ENCODE measurements at regions not wholly inside any gene's neighbourhood (a gene's known extent, or its start where the extent isn't known, plus 50 kb on each side); places are given as distances from the start of the nearest gene placed in this dataset.

DNA sequence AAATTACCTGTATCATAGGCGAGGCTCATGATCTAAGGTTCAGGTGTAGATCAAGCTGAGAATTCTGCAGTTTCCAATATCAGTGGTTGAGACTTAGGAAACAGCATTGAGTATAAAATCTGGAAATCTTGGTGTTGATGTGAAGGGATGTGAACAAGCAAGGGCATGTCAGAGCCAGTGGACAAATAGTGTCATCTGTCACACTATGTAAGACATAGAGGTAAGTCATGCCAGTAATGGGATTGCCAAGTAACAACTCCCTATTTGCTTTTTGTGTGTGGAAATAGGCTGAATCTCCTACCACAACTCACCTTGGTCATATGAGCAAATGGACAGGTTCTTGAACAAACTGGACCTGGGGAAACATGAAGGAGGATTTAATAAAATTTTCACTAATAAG lies 334.5 kb upstream of the EMCN start:
- DNase-seq (ENCODE audit: extremely low read depth, low read depth): no peak

DNA sequence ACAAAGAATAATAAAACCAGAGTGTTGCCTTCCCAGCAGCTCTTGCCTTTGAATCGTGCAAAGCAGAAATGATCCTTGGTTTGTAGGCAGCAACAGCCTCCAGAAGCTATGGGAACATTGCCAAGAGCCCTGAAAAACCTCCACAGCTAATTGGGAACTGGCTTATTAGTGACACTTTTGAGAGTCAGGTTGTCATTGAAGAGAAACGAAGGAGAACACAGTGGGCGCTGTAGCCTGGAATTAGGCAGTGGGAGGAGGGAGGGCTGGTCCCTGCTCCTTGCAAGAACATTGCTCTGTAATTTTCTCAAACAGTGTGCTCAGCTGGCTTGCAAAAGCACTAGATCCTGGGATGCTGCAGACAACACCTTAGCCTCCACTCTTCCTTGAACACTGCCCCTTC lies 331.5 kb upstream of the EMCN start:
- no peak for DNase-seq (ENCODE audit: extremely low read depth, low read depth)

DNA sequence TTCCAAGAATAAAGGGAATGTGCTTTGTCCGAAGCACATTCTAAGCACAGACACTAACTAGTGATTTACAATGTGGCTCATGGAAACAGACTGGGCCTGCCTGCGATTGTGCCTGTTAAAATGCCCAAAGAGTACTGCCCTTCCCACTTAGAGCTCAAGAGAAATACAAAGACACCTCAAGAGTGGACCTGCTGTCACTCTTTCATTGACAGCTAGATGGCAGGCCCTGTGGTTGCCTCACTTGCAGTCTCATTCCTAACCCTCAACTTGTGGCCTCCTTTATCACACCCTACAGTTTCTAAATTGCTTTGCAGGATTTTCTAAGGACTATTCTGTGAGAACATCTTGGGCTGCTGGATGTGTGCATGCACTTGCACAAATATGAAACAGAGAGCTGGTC lies 331.0 kb upstream of the EMCN start:
- no peak for DNase-seq (ENCODE audit: extremely low read depth, low read depth)

DNA sequence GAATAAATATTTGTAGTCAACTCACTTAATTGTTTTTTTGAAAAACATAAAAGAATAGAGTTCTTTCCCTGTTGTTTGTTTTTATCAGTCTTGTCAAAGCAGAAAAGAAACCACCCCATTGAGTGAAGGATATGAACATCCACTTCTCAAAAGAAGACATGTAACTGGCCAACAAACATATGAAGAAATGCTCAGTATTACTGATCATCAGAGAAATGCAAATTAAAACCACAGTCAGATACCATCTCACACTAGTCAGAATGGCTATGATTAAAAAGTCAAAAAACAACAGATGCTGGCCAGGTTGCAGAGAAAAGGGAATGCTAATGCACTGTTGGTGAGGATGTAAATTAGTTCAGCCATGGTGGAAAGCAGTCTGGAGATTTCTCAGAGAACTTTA lies 326.1 kb upstream of the EMCN start:
- no peak for DNase-seq (ENCODE audit: extremely low read depth, low read depth)

DNA sequence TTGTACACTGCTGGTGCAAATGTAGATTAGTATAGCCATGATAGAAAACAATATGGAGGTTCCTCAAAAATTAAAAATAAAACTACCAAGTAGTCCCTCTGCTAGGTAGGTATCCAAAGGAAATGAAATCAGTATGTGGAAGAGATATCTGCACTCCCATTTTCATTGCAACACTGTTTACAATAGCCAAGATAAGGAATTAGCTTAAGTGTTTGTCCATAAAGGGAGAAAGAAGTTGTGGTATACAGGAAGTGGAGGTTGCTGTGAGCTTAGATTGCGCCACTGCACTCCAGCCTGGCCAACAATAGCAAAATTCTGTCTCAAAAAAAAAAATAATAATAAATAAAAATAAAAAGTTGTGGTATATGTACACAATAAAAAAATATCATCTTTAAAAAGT lies 325.0 kb upstream of the EMCN start:
- DNase-seq (ENCODE audit: extremely low read depth, low read depth): no peak

DNA sequence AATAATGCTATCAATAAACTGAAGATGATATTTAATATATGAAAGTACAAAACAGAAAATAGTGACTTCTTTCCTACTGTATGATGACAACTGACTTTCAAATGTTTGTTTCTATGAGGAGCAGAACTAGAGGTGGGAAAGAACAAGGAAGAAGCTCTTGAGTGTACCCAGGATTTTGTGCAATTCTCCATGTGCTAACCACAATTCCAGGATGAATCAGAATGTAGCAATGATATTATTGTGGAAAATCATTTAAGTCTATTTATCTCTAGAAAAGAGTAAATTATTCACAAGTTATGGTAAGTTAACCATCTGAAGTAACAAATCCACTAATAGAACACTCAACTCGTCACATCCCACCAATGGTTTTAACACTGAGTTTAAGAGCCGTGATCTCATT lies 324.1 kb upstream of the EMCN start:
- DNase-seq (ENCODE audit: extremely low read depth, low read depth): no peak

DNA sequence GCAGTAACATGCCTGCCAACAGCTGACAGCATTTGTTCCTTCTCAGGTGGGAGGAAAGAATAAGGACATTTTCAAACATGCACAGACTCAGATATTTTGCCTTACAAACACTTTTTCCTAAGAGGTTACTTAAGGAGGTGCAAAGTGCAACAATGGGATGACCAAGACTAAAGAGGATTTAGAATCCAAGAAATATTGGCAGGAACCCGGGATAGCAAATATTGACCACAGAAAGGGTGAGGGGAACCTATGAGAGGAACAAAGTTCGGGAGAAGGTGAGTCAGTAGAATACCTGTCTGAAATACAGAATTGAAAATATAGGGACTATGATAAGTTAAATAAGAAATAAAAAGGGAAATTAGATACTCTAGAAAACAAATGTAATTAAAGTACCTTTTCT lies 321.9 kb upstream of the EMCN start:
- DNase-seq (ENCODE audit: extremely low read depth, low read depth): no peak

DNA sequence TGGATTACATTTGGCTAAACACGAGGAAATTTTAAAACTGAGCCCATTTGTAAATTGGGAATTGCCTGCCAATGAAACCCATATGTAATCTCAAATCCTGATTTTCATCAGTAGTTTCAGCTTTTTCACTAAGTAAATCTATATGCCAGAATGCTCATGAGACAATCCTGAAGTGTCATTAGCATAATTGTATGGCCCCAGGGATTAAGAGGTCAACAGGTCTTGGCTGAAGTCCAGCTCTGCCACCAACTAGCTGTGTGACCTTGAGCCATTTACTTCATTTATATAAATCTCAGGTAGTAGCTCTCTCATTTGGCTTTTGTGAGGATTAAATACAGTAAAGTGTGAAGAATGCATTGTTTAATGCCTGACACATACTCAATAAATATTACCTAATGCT lies 320.5 kb upstream of the EMCN start:
- no peak for DNase-seq (ENCODE audit: extremely low read depth, low read depth)

DNA sequence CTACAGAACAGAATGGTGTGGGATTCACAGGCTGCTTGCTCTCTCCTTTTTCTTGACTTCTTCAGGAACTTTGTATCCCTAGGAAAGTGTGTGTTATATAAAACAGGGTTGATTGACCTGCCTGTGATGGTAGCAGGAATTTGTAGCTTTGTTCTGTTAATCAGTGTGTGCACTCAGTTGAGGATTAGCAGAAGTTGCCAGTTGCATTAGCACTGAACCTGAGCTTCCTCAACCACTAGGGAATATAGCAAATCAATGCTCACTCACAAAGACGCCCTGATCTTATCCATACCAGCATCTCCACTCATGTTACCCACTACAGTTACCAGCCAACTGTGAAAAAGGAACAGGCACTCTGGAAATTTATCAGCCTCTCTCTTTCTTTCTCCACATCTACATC lies 319.1 kb upstream of the EMCN start:
- DNase-seq (ENCODE audit: extremely low read depth, low read depth): no peak

DNA sequence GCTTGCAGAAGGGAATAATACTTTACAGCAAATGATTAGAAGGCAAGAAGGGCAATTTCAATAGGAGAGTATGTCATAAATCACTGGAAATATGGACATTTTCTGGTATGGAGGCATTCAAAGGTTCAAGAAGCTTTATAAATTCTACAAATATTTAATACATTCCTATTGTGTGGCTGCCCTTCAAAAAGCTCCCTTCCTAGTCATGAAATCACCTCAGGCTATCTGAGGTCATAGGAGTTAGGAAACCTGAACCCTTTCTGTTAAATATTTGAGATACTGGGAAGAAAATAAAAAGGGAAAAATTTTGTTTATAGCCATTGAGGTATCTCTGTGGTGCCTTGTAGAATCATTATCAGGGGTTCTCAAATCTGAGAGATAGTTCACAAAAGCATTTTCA lies 316.8 kb upstream of the EMCN start:
- no peak for DNase-seq (ENCODE audit: extremely low read depth, low read depth)

DNA sequence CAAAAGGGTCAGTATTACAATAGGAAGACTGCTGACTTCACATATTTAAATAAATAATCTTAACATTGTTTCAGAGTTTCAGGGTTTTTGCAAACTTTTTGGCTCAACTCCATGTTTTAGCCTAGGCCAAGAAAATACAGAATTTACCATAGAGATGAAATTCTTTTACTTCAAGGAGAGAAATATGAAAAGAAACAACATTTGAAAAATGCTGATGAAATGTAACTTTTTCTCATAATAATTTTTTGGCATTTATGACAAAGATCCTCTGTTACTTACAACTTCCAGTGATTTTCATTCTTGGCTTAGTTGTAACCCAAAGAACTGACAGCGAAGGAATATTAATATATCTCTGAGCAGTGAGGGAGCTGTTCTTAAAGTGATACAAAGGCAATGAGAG lies 316.1 kb upstream of the EMCN start:
- DNase-seq (ENCODE audit: extremely low read depth, low read depth): no peak

DNA sequence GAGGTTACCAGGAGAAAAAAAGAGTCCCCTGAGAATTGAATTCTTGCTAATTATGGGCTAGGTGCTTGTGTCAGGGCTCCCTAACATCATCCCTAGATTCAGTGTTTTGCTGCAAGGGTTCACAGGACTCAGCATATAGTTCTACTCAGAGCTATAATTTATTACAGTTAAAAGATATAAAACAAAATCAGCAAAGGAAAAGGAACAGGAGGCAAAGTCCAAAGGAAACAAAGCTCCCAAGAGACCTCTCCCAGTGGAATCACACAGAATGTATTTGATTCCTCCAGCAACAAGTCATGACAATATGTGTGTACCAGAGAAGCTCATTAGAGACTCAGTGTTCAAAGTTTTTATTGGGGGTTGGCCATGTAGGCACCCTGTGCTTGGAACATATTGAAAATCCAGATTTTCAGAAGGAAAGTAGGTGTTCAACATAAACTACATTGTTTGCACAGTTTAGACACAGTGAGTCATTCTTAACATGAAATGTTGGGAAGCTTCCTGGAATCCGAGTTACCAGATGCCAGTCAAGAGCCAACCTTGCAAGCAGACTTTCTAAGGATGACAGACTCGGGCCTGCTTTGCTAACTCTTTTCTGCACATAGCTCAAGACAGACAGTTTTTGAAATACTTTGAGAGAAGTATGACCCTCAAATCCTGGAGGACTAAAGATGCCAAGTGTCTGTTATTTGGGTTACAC lies 311.3 kb upstream of the EMCN start:
- DNase-seq (ENCODE audit: extremely low read depth, low read depth): no peak

DNA sequence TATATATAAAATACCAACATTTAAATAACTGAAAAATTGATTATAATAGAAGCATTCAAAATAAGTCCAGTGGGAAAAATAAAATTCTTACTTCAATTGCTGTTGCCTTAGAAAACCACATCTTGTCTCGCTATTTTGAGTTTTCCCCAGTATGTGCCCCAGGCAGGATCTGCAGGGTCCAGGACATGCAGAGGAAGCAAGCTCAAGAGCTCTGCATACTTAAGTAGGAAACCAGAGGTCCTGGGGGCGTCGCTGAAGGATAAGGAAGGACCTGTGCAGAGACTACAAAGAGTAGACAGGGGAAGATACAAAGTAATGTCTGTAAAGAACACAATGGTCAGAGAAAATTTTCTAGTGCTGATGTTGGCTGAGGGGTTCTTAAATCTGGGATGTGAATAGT lies 310.5 kb upstream of the EMCN start:
- DNase-seq (ENCODE audit: extremely low read depth, low read depth): no peak

DNA sequence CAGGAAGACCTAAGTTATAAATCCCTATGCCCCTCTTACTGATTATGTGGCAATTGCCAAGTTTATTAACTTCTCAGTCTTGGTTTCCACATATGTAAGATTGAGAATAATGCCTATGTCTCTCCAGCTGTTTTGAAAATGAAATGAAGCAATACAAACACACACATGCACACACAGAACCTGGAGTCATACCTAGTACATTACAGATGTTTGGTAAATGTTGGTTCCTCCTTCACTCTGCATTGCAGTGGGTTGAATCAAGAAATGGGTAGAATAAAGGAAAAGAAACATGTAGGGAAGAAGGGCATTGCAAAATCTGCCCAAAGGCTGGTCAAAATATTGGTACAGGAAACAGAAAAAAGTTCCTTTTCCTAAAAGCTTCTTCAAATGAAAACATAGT lies 309.9 kb upstream of the EMCN start:
- no peak for DNase-seq (ENCODE audit: extremely low read depth, low read depth)

DNA sequence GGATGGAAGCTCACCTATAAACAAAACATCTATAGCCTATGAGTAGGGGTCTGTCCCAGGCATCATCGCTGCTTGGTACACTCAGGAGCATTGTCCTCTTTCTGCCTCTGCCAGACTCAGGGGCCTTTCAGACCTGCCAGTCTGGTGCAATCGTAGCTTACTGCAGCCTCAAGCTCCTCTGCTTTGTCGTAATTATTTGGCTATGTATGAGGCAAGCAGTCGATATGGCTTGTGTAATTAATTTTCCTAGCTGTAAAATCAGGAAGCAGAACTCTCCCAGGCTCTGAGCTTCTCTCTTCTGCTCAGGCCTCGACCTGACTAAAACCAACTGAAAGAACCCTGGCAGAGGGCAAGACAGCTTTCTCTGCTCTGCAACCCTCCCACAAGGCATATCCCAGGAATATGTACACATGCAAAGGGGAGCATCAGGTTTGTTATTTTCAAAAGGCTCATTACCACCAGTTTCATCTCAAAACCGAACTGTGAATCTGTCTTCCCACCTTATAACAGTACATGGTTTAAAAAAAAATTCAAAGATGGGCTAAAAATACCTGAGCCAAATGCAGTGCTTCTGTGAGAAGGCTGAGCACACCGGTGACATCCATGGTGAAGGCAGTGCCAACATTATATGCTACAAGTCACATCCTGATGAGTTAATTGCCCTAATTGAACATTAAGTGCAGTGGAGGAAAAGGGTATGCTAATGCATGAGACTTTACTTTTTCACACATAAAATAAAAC lies 309.2 kb upstream of the EMCN start:
- DNase-seq (ENCODE audit: extremely low read depth, low read depth): no peak

DNA sequence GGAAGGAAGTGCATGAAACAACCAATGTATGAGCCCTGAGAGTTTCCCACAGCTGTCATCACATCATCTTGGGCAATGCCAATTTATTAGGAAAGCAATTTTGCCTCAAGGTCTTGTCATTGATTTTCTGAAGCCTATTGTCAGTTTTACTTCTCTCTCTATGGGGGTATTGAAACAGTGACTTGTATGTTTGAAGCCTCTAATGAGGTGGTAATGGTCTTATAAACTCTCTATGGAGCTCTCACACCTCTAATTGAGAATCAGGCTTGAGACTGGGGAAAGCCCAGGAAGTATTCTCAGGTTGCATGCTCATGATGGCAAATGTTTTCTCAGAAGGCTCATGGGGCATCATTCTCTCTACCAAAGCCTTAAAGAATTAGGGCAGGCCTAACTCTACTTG lies 308.2 kb upstream of the EMCN start:
- DNase-seq (ENCODE audit: extremely low read depth, low read depth): no peak

DNA sequence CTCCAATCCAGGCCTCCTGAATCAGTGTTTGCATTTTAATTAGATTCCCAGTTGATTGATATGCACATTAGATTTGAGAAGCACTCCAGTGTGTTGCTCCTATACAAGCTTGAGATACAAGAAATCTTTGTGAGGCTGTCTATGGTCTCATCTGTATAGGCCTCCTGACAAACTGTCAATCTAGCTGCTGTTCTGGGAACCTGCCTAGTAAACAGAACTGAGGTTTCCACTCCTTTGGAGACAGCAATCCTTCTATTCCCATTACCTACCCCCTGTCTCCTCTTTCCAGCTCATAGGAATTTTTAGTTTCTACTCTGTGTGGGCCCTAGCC lies 306.1 kb upstream of the EMCN start:
- DNase-seq (ENCODE audit: extremely low read depth, low read depth): no peak

DNA sequence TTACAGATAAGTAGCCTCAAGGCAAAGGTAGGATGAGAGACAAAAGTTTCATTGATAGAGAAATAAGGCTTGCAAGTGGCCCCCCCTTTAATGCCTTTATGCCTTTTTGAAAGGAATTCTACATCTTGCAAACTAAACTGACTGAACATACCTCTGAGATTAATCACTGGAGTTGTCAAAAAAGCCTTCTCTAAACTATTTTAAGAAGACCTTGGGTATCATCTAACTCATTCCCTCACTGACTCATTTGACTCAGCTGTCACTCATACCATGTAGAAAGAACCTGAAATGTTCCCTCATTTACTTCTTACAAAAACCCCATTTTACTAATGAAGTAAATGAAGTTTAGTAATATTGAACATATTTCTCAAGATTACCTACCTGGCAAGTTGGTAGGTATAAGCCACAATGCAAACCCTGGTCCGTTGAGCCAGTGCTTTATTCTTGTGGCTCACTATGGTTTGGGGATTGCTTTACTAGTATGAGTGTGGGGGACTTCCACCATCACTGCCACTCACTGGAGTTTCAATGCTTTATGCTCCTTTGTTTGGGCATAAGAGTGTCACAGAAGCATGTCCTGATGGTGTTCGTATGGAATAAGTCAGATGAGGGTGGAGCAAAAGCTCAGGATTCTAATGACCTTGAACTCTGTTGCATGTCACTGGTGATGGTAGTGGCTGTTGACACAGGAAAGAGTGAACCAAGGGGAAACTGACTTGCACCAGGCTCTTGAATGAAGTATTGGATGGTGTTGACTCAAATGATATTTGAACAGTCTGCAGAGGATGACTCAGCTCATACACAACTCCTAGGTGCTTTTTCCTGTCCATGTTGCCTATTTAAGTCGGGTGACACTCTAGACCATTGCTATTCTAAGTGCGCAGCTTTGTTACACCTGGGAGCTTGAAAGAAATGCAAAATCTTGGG lies 305.5 kb upstream of the EMCN start:
- DNase-seq (ENCODE audit: extremely low read depth, low read depth): no peak

DNA sequence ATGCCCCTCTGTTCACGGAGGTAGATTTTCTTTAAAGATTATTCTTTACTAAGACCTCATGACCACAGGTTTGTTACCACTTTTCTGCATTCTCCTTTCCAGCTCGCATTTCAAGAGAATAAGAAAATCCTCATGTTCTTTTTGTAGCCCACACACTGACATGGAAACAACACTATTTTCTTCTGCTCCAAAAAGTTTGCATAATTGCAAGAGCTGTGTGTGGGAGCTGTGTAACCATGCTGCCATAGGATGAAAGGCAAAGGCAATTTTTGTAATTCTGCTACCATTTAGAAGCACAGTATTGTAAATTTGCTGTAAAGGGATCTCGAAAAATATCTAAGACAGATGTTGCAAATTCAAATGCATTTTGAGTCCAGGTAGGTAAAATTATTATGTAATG lies 302.4 kb upstream of the EMCN start:
- DNase-seq (ENCODE audit: extremely low read depth, low read depth): no peak

DNA sequence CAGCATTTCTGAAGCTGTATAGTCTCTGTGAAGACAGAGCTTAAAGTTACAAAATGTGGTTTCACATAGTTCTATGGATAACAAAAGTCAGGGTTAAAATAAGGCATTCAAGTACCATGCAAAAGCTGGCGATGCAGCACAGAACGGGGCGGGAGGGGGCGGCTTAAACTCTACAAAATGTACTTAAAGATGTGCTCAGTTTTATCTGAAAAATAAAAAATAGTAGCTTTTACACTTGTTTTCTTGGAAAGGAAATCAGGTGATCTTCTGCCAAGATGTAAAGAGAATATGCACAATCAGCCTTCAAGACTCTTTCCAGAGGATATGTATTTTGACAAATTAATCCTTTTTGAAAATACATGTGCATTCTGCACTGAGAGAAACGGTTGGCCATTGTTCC lies 301.7 kb upstream of the EMCN start:
- no peak for DNase-seq (ENCODE audit: extremely low read depth, low read depth)

DNA sequence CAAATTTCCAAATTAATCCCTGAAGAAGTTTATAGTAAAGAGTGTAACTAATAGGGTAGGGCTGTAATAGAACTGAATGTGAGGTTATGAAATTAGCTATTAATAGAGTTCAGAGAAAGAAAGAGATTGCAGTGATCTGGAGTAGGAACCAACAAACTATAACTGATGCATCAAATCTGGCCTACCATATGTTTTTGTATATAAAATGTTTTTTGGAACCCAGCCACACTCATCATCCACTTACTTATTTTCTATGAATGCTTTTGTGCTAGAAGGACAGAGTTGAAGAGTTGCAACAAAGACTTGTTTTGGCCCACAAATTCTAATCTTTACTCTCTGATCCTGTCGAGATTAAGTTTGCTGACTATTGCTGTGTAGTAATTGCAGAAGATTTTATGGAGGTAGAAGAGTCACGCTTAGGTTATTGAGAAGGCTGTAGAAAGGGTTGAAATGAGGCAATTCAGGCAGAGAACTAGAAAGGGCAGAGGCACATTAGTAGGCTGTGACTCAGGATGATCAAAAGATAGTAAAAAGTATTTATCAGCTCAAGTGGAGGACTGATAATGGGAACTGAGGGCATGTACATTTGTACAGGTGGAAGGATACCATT lies 298.7 kb upstream of the EMCN start:
- no peak for DNase-seq (ENCODE audit: extremely low read depth, low read depth)
